Type B pancreatic cell (in vitro differentiated cells): ENCODE measurements at regions not wholly inside any gene's neighbourhood (a gene's known extent, or its start where the extent isn't known, plus 50 kb on each side); places are given as distances from the start of the nearest gene placed in this dataset.

Source experiments
- DNase-seq: peaks from one replicate; pipeline ENCODE4 v3.0.0; 2021; ENCODE audit warnings: mixed read lengths; ENCODE audit not compliant: unreplicated experiment; ENCODE audit errors: extremely low spot score
- H3K27ac Mint-ChIP-seq: 2 replicates; pipeline ENCODE4 v1.8.0; 2021; ENCODE audit warnings: mild to moderate bottlenecking, mixed read lengths
- H3K27me3 Mint-ChIP-seq: 2 replicates; pipeline ENCODE4 v1.8.0; 2021; ENCODE audit warnings: mixed read lengths
- H3K36me3 Mint-ChIP-seq: 2 replicates; pipeline ENCODE4 v1.8.0; 2021; ENCODE audit warnings: mixed read lengths
- H3K4me1 Mint-ChIP-seq: one replicate; pipeline ENCODE4 v1.8.0; 2021; ENCODE audit warnings: mixed read lengths; ENCODE audit not compliant: unreplicated experiment
- H3K4me3 Mint-ChIP-seq: 2 replicates; pipeline ENCODE4 v1.8.0; 2021; ENCODE audit warnings: mild to moderate bottlenecking, mixed read lengths
- H3K9me3 Mint-ChIP-seq: 2 replicates; pipeline ENCODE4 v1.8.0; 2021; ENCODE audit warnings: mixed read lengths
- TF ChIP-seq, protein P1 (sequence below): fragments of 200-600 bp; sonication (generic); conservative IDR thresholded peaks from 2 replicates; pipeline ENCODE4 v1.5.0; 2021; ENCODE audit warnings: antibody characterized with exemption, mild to moderate bottlenecking

GRCh38 chr14:49982082-49982481 is 89.2 kb downstream of the ARF6 start:
- TF ChIP-seq, protein P1, sequence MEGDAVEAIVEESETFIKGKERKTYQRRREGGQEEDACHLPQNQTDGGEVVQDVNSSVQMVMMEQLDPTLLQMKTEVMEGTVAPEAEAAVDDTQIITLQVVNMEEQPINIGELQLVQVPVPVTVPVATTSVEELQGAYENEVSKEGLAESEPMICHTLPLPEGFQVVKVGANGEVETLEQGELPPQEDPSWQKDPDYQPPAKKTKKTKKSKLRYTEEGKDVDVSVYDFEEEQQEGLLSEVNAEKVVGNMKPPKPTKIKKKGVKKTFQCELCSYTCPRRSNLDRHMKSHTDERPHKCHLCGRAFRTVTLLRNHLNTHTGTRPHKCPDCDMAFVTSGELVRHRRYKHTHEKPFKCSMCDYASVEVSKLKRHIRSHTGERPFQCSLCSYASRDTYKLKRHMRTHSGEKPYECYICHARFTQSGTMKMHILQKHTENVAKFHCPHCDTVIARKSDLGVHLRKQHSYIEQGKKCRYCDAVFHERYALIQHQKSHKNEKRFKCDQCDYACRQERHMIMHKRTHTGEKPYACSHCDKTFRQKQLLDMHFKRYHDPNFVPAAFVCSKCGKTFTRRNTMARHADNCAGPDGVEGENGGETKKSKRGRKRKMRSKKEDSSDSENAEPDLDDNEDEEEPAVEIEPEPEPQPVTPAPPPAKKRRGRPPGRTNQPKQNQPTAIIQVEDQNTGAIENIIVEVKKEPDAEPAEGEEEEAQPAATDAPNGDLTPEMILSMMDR: no peak
- Mint-ChIP-seq H3K4me3 (no peak overlapping the region), H3K27me3 (peaks cover 3% of the 10 kb centered on the region), H3K9me3 (no peaks in the 10 kb centered on the region), H3K36me3 (no peaks in the 10 kb centered on the region), H3K27ac (peak overlapping the region; percentile 5), H3K4me1 (peaks cover 14% of the 10 kb centered on the region)
- DNase-seq: no peak

DNA sequence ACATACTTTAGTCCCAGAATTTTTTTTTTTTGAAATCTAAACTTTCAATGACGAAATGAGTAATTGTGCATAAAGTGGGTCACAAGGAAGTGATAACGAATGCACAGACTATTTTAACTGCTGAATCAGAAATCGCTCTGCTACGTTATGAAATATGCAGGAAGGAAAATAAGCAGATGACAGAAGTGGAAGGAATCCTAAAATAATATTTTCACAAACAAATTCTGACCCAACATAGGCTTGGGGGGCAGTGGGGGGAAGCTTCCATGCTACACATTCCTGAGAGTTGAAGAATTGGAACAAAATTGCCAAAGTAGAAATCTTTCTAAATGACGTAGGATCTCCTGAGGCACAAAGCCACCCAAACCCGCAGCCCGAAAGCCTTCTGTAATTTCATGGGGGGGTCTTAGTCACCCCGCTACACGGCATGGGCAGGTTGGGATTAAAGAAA is 89.6 kb downstream of the ARF6 start:
- Mint-ChIP-seq H3K27ac (peak overlapping the region; percentile 5), H3K4me1 (peaks cover 16% of the 10 kb centered on the region), H3K9me3 (no peaks in the 10 kb centered on the region), H3K27me3 (peaks cover 3% of the 10 kb centered on the region), H3K36me3 (no peaks in the 10 kb centered on the region), H3K4me3 (no peak overlapping the region)
- TF ChIP-seq, protein P1: no peak
- DNase-seq: no peak

DNA sequence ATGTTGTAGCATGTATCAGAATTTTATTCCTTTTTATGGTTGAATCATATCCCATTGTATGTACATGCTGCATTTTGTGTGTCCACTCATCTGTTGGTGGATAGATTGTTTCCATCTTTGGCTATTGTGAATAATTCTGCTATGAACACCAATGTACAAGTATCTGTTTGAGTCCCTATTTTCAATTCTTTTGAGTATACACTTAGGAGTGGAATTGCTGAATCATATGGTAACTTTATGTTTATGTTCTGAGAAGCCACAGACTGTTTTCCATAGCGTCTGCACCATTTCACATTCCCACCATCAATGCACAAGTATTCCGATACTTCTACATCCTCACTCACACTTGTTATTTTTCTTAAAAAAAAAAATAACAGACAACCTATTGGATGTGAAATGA is 91.5 kb downstream of the ARF6 start:
- H3K27me3 Mint-ChIP-seq: no peaks in the 10 kb centered on the region
- no peak for DNase-seq
- H3K9me3 Mint-ChIP-seq: no peaks in the 10 kb centered on the region
- H3K27ac Mint-ChIP-seq: no peak overlapping the region
- TF ChIP-seq, protein P1: no peak
- no peaks in the 10 kb centered on the region for H3K36me3 Mint-ChIP-seq
- H3K4me1 Mint-ChIP-seq: peaks cover 28% of the 10 kb centered on the region
- no peak overlapping the region for H3K4me3 Mint-ChIP-seq

- H3K4me1 Mint-ChIP-seq: peaks cover 33% of the 10 kb centered on the region
These were observed 93.6 kb downstream of the ARF6 start for GRCh38 chr14:49986343-49987014.

DNA sequence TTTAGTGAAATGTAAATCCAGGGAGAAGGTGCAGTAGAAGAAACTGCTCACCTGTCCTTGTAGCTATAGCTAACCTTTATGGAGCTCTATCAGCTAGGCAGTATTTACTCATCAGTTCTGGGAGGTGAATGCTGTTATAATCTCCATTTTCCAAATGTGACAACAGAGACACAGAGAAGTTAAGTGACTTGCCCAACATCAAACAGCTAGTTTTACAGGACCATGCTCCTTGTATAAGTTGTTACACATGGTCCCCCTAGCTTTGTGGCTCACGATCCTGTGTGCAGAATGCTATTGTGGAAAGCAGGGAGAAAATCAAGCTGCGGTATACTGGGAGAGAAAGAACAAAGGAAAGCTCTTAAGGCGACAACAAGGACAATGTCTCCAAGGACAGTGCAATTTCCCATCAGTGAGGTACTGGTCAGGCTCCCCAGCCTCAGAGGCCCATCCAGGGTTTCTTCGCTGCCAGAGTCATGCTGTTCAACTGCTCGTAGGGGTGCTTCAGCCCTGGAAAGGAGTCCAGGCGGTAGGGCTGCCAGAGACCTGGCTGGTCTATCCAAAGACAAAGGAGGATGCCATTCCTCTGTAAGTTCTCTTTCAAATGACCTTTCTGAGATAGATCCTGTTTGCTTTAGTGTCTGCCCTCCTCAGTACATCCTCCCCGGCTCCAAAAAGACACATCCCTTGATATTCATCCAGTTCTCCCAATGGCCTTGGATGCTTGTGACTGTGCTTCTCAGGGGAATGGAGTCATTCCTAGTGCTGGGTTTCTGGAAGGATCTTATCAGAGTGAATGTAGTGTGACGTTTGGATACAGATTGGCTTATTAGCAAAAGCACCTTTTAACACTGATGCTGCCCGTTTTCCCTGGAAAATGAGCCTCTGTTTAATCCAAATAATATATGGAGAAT is 95.5 kb downstream of the ARF6 start:
- peaks cover 33% of the 10 kb centered on the region for H3K4me1 Mint-ChIP-seq
- no peaks in the 10 kb centered on the region for H3K9me3 Mint-ChIP-seq
- TF ChIP-seq, protein P1: no peak
- no peaks in the 10 kb centered on the region for H3K36me3 Mint-ChIP-seq
- peak overlapping the region; percentile 76 for H3K27ac Mint-ChIP-seq
- no peak overlapping the region for H3K4me3 Mint-ChIP-seq
- no peak for DNase-seq
- H3K27me3 Mint-ChIP-seq: no peaks in the 10 kb centered on the region

More at GRCh38 chr14:49986343-49987014, 93.6 kb downstream of the ARF6 start:
- Mint-ChIP-seq H3K9me3 (no peaks in the 10 kb centered on the region), H3K36me3 (no peaks in the 10 kb centered on the region), H3K4me3 (no peak overlapping the region), H3K27ac (peak overlapping the region; percentile 76), H3K27me3 (no peaks in the 10 kb centered on the region)
- TF ChIP-seq, protein P1: no peak
- DNase-seq: no peak
